DMS114 treated with DMSO at 0.1 percent for 48 hours (cell line): ENCODE measurements at regions not wholly inside any gene's neighbourhood (a gene's known extent, or its start where the extent isn't known, plus 50 kb on each side); places are given as distances from the start of the nearest gene placed in this dataset.

Source experiments
- DNase-seq: peaks from one replicate; lab custom pipeline; 2025; ENCODE audit not compliant: unreplicated experiment; lab: John Stamatoyannopoulos, UW

DNA sequence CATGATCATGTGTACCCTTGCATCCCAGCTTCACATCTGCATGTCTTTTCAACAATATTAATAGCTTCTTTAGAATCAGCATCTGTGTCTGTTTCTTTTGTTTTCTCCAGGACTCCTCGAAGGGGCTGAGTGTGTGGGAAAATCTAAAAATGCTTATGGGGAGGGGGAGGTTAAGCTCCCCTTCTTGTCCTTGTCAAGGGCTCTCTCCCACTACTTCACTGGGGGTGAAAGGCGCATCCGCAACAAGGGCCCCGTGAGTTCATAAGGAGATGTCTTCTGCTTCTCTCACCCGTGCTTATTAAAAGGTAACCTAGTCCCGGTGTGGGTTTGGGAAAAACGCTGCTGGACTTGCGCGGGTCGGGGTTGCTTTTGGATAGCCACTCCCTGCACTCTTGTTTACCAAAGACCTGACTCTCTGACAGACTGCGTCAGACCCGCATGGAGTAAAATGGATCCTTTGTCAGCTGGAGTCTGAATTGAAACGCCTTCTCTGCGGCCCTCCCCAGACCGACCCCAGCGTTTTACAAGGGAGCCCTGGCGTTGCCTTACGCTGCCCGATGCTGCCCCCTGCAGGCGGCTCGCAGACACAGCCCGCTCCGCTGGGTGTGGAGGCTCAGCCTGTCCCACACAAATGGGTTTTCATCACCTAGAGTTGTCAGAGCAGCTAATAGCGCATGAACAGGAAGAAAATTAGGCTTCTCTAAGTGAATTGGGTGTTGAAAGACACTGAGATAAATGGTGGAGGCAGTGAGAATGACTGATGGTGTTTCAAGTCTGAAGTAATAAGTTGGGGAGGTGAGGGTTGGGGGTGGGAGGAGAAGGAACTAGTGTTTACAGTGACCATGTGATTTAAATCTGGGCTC lies 53.8 kb downstream of the IER5 start:
- peak; percentile 60 for DNase-seq

DNA sequence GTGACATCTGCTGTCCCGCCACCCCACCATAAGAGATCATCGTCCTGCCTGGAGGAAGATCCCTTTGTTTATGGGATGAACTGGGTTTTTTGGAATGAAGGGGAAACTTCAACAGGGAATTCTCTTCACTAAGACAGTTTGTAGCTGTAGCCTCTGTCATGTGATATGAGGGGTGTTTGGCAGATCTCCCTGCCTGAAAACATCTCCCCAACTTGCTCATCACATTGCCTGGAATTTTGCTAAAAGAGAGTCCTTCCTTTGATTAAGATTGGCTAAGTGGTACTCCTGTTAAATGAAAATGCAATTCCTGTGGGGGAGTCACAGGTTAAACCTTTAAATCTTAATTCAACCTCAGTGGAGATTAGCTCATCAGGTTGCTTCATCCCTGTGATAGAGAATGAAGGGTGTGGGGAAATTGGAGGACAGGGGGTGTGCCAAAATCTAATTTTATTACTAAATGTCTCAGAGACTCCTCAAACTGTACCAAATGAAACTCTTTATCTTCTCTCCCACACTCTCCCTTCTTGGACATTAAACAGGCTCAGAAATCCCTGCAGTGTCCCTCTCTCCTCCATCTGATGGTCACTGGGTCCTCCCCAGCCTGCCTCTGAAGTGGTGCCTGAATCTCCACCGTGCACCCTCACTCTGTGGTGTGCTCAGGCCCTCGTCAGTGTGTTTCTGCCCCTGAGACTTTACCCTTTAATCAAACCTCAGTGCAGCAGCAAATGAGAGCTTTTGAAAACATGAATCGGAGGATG lies 54.8 kb downstream of the IER5 start:
- no peak for DNase-seq

DNA sequence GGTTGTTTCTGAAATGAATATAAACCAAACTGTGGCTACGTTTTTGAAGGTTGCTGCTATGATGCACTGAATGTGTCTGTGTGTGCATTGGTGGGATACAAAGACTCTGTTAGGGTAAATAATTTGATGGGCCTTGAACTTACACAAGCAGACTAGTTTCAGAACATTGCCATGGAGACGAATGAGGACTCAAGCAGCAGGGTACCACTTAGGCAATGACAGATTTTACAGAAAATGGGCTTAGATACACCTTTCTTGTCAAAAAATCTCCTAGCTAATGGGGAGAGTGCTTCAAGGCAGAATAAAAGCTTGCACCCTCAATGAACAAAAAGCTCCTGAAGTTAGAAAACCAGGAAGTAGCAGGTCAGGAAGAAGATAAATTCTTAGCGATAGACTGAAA lies 55.7 kb downstream of the IER5 start:
- DNase-seq = no peak

DNA sequence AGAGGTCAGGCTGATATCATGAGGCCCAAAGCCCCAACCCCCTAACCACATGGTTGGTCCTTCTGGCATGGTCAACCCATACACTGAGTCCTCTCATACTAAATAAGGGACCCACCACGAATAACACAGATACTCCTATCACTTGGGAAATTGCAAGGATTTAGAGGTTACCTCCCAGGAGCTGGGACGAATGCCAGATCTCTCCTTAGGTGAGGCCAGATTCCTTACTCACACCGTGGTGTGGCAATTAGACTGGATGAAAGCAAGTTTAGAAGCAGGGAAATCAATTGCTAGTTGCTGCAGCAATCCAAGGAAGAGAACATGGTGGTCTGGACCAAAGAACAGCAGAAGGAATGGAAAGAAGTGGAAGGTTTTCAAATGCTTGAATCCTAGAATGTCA lies 60.1 kb downstream of the IER5 start:
- no peak for DNase-seq

DNA sequence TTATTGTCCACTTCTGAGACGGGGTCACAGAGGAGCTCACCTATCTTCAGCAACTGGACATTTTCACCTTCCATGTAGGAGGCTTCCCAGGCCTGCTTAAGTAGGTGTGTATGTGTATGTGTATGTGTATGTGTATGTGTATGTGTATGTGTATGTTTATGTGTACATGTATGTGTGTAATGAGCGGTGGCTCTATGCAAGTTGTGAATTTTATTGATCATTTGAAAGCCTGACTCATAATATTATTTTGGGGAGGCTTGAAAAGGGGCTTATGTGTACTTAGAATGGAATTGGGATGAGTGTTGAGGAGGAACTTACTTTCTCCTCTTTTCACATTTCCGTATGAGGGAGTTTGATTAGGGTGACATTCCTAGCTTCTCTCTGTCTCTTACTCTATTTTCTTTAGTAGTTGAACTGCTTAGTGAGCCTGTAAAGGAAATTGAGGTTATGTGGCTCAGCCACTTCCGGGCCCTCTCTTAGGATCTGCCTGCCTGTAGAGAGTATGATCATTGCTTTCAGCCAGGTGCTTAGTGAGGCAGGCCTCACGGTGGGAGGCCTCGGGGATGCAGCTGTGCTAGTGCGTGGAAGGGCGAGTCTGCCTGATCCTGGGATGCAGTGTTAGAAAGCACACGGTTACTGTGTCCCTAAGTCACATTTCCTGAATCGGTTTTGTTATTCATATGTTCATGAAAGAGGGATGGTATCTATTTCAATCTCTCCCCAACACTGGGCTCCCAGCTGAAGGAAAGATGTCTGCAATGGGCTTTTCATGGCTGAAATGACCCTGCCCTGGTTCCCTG lies 61.0 kb downstream of the IER5 start:
- no peak for DNase-seq

DNA sequence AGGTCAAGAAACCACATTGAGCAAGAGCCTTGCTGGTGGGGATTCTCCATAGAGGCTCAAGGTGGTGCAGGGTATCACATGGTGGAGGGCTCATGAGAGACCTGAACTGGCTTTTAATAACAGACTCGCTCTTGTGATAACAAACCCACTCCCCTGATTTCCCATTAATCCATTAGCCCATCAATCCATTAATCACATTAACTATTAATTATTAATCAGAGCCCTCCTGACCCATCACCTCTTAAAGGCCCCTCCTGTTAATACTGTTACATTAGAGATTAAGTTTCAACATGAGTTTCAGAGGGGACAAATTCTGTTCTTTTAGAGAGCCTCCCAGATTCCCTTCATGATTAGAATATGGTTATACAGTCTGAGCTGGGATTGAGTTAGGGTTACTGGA lies 61.8 kb downstream of the IER5 start:
- DNase-seq = no peak

DNA sequence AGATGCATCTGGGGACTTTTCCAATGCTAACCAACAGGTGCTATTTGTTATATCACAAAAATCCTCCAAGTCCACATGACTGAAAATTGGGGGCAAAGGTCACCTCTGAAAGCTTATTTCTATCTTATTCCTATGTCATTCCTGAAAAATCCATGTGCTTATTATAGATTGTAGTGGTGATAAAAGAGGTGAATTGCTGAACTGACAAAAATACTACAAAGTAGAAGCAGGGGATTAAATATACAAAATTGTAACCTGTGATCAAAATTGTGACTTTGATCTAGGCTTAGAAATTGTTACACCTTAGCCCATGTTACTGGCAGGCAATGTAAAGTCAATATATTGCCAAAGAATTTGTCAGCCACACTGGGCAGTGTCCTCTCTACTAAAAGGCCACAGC lies 62.3 kb downstream of the IER5 start:
- DNase-seq = no peak

DNA sequence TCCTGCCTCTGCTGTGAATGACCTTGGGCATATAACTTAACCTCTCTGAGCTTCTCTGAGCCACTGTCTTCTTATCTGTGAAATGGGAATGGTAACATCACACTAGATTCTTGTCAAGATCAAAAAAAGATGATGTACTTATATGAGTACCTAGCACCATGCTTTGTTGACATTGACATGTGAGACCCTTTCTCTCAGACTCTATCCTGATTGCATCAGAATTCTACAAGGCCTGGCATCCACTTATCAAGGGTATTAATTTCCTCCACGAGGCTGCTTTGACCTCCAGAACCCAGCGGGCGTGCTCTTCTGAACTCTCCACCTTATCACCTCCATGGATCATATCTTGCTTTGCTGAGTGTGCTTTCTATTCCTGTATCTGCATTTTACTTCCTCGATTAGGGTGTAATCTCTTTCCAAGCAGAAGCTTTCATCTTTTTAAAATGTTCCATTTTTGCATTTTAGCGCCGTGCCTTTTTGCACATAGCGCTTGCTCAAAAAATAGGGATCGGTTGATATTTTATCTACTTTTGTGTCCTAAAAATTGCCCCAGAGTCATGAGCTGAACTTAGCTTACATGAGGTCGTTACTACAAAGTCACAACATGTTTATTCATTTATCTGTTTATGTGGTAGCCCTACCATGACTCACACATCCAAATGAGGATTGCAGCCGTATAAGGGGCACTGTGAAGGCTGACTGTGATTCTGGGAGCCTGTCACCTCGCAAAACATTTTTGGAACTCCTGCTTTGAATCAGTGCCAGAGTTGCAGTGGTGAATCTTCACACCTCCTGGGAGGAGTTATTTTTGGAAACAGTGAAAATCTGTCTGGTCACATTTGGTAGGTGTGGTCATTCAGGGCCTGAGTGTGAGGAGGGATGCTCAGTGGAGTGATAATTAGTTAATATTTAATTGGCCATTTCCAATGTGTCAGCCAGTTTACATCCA lies 63.2 kb downstream of the IER5 start:
- DNase-seq = no peak

DNA sequence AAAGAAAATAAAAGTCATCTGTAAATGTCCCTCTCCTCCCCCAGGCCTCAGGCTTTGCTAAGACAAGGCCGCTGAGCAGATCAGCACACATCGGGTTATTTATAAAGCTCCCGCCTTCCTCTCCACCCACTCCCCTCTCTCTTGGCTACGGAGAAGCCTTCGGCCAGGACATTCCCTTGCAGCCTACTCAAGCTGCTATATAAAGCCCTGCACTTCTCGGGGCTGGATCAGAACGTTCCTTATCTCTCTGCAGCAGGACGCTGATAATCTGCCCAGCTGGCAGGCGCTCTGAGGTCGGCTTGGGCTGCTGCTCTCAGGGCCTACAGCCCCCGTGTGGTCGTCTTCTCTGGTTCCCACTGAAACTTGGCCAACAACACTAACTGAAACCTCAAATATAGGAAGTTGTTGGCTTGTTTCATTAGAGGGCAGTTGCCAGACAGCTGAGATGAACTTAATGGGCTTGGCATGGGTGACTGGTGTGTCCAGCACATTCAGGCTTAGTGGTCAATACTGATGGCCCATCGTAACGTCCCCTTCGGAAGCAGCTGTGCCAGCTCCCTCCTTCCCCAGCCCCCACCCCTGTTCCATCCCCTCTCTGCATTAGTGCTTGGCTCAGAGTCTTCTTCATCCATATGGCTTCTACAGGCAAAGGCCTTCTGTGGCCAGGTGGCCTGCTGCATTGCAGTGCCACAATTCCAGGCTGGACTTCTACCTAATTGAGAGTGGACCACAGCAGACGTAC lies 64.6 kb downstream of the IER5 start:
- no peak for DNase-seq

DNA sequence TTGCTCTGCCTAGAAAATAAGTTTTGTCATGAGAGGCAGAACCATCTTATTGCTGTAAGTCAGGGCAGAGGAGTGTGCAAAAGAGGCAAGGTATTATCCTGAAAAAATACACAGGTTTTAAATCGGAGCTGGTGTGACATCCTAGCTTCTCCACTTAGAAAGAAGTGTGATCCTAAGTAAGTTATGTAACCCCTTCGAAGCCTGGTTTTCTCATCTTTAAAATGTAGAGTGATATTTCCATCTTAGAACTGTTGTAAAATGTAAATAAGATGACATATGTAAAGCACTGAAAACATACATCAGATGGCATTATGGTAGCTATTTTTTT lies 65.1 kb downstream of the IER5 start:
- no peak for DNase-seq

DNA sequence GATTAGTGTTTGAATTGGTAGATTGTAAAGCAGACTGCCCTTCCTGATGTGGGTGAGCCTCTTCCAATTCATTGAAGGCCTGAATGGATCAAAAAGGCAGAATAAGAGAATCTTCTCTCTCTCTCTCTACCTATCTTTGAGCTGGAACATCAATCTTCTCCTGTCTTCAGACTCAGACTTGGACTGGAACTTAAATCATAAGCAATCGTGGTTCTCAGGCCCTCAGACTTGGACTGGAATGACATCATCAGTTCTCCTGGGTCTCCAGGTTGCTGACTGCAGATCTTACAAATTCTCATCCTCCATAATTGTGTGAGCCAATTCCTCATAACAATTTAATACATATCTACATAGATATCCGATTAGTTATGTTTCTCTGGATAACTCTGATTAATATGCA lies 66.8 kb downstream of the IER5 start:
- DNase-seq = no peak

DNA sequence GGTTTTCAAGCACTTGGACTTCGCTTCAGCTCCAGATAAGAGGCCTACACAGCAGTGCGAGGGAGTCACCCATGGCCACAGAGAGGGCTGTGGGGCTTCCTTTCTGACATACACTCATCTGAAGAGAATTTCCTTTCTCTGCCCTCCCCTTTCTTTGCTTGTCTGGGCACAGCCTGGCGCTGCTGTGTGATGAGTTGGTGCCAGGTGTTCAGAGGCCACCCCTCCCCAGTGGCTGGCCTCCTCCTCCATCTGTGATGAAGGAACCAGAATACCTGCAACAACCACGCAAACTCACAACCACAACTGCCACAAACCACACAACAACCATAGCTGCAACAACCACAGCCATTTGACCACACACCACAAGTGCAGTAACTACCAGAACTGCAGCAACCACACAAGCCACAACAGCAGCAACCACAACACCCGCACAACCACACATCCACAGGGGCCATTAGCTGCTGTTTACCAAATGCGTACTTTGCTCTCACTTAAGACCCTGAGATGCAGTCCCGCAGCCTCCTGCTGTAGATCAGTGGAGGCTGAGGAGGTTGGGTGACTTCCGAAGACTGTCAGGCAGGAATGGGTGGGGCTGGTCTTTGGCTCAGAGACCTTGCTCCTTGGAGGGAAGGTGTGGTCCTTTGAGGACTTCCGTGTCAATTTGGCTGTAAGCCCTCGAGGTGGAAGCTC lies 71.1 kb downstream of the IER5 start:
- DNase-seq = no peak

DNA sequence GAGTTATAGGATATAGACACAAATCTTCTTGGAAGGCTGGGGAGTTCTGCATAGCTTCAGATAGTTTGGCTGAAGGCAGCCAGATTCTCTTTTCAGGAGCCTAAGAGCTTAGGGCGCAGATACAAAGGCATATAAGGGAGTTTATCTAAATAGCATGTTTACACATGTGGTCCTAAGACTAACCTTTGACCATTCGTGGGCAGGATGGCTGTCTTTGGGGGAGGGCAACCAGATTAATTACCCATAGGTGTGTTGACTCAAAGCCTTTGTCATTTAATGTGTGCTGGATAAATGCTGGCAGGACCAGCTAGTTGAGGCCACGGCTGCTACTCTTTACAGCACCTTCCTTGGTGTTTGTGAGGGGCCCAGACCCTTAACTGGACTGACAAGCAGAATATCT lies 71.8 kb downstream of the IER5 start:
- no peak for DNase-seq

DNA sequence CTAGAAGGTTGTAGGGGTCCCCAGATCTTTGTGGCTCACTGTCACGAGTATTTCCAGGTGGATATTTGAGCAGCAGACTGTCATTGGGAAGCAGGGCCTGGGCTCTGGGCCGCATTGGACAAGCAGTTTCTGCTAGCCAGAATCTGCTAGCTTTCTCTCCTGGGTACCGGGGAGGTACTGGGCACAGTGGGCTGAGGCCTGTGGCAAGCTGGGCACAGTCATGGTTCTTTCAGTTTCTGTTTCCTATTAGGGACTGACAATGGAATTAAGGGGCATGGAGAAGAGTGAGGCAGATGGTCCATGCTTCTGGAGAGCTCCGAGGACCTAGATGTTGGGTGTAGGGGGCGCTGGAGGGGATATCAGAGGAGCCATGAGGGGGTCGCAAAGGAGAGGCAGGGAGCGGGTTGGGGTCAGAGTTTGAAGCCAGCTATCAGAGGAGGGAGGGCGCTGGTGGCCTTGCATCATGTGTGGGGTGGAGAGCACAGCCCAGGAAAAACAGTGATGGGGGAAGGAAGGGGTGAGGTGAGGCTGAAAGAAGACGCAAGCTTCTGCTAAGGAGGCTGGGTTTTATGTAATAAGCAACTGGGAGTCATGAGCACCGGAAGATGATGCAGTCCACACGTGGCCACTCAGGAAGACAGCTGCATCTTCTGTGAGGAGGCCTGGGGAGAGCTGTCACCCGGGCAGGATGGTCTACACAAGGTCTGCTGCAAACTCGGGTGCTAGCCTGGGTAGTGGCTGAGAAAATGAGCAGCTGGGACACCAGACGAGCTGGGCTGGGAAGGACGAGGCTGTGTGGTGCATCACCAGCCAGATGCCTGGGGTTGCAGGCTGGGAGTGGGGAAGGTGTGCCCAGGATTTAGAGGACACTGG lies 72.7 kb downstream of the IER5 start:
- no peak for DNase-seq

DNA sequence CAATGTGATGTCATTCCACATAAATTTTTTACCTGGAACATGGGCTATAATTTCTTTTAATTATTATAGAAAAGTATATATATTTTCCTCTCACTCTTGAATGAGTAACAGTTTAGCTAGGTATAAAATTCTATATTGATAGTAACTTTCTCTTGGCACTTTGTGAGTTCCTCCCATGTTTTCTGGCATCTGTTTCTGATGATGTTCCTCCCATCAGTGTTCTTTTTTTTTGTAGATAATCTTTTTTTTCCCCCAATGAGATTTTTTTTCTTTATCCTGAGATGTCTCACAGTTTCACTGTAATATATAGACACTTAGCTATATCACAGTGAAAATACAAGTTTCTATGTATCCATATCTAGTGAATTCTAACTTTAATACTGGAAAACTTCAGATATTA lies 75.2 kb downstream of the IER5 start:
- no peak for DNase-seq

DNA sequence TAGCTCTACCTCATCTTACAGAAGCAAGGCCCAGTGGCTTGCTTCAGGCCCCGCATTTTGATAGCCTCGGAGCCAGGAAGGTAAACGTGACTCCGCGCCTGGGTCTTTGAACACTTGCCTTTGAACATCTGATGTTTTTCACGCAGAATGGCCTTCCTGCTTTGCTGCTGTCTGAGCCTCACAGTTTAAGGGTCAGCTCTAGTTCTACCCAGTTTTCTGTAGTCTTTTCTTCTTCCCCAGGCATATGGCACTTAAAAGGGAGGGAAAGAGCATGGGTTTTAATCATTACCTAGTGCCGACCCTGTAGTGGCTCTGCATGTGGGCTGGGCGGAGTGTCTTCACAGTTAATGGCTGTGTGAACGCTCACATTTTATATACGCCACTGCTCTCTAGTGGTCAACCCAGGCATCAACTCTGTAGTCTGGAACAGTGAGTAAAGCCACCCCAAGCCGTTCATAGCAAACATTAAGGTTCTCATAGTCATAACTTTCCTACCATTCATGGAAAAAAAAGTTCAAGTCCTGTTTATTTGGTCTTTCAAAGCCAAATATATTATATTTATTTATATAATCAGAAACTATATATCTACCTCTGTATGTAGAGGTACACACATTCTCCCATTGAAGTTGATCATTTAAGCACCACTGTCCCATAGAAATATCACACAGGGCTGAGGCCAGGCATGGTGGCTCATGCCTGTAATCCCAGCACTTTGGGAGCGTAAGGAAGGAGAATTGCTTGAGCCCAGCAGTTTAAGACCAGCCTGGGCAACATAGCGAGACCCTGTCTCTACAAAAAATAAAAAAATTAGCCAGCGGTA lies 78.1 kb downstream of the IER5 start:
- DNase-seq = peak; percentile 57

DNA sequence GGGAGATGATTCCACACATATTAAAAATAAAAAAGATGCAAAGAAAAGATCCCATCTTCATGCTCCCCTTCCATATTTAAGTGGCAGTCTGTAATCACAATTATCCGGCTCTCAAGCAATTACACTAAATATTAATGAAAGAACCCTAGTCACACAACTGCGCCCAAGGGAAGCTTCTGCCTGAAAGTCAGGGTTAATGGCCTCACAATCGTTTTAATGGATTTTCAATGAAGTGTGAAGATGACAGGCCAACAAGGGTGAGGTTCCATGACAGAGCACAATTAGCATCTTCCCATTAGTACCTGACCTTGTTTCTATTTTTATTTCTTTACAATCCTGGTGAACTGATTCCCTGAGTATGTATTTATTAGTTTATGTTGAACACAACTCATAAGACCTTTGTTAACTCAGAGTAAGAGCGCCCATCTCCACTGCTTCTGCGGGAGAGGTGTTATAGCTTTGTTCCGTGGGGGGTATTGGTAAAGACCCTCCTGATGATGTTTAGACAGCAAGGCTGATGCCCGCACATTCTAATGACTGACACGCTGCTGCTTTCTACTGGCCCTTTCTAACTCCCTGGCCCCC lies 80.9 kb downstream of the IER5 start:
- DNase-seq = no peak
